CMK (cell line): ENCODE measurements at regions not wholly inside any gene's neighbourhood (a gene's known extent, or its start where the extent isn't known, plus 50 kb on each side); places are given as distances from the start of the nearest gene placed in this dataset.

Experiments
- DNase-seq: peaks from one replicate; pipeline ENCODE4 v3.0.0-alpha.2; 2010; ENCODE audit warnings: low read depth

GRCh38 chr12:13595536-13596443 lies 385.6 kb downstream of the GRIN2B start:
- DNase-seq = no peak

- DNase-seq = no peak
Measured at GRCh38 chr12:13594731-13595514, 386.5 kb downstream of the GRIN2B start.

GRCh38 chr12:13592063-13592942 lies 389.1 kb downstream of the GRIN2B start:
- no peak for DNase-seq

GRCh38 chr12:13591488-13591887 lies 389.9 kb downstream of the GRIN2B start:
- no peak for DNase-seq

GRCh38 chr12:13591059-13591458 lies 390.3 kb downstream of the GRIN2B start:
- no peak for DNase-seq

- no peak for DNase-seq
Measured at GRCh38 chr12:13588574-13588973, 392.0 kb downstream of the EMP1 start.

- DNase-seq = no peak
Measured at GRCh38 chr12:13587721-13588390, 391.3 kb downstream of the EMP1 start.

- DNase-seq = no peak
Measured at GRCh38 chr12:13586361-13586760, 389.8 kb downstream of the EMP1 start.

GRCh38 chr12:13584541-13584940 lies 388.0 kb downstream of the EMP1 start:
- no peak for DNase-seq

GRCh38 chr12:13583630-13584029 lies 387.1 kb downstream of the EMP1 start:
- DNase-seq = no peak

- DNase-seq = no peak
Measured at GRCh38 chr12:13582421-13582820, 385.9 kb downstream of the EMP1 start.

- no peak for DNase-seq
Measured at GRCh38 chr12:13581031-13581430, 384.5 kb downstream of the EMP1 start.

GRCh38 chr12:13580206-13580605 lies 383.7 kb downstream of the EMP1 start:
- DNase-seq = no peak

GRCh38 chr12:13576935-13577500 lies 380.5 kb downstream of the EMP1 start:
- no peak for DNase-seq

GRCh38 chr12:13573698-13574321 lies 377.3 kb downstream of the EMP1 start:
- DNase-seq = no peak

GRCh38 chr12:13571035-13571434 lies 374.5 kb downstream of the EMP1 start:
- no peak for DNase-seq

- DNase-seq = no peak
Measured at GRCh38 chr12:13570005-13570694, 373.6 kb downstream of the EMP1 start.

- no peak for DNase-seq
Measured at GRCh38 chr12:13566292-13566691, 369.8 kb downstream of the EMP1 start.

- DNase-seq = no peak
Measured at GRCh38 chr12:13564266-13564810, 367.8 kb downstream of the EMP1 start.

- DNase-seq = no peak
Measured at GRCh38 chr12:13563743-13564125, 367.2 kb downstream of the EMP1 start.
